ENCODE measurements at regions not wholly inside any gene's neighbourhood (a gene's known extent, or its start where the extent isn't known, plus 50 kb on each side); places are given as distances from the start of the nearest gene placed in this dataset.

- no peak for DNase-seq (ENCODE audit: low spot score)
These were observed 358.4 kb downstream of the BTBD3 start for GRCh38 chr20:12276011-12276673.

GRCh38 chr20:12287575-12287974 is 369.9 kb downstream of the BTBD3 start:
- DNase-seq (ENCODE audit: low spot score), result no peak

- no peak for DNase-seq (ENCODE audit: low spot score)
These were observed 371.8 kb downstream of the BTBD3 start for GRCh38 chr20:12289465-12289864.

GRCh38 chr20:12291386-12291785 is 373.7 kb downstream of the BTBD3 start:
- no peak for DNase-seq (ENCODE audit: low spot score)

- no peak for DNase-seq (ENCODE audit: low spot score)
These were observed 376.2 kb downstream of the BTBD3 start for GRCh38 chr20:12293900-12294299.

GRCh38 chr20:12294678-12295077 is 377.0 kb downstream of the BTBD3 start:
- no peak for DNase-seq (ENCODE audit: low spot score)

GRCh38 chr20:12305188-12305950 is 387.7 kb downstream of the BTBD3 start:
- no peak for DNase-seq (ENCODE audit: low spot score)

GRCh38 chr20:12306107-12306506 is 388.4 kb downstream of the BTBD3 start:
- DNase-seq (ENCODE audit: low spot score), result no peak

GRCh38 chr20:12311094-12311865 is 393.6 kb downstream of the BTBD3 start:
- DNase-seq (ENCODE audit: low spot score), result no peak

- DNase-seq (ENCODE audit: low spot score), result no peak
These were observed 398.0 kb downstream of the BTBD3 start for GRCh38 chr20:12315652-12316051.

GRCh38 chr20:12316794-12317193 is 399.1 kb downstream of the BTBD3 start:
- no peak for DNase-seq (ENCODE audit: low spot score)

- DNase-seq (ENCODE audit: low spot score), result no peak
These were observed 399.7 kb downstream of the BTBD3 start for GRCh38 chr20:12317433-12317832.

- no peak for DNase-seq (ENCODE audit: low spot score)
These were observed 400.4 kb downstream of the BTBD3 start for GRCh38 chr20:12318043-12318442.

- DNase-seq (ENCODE audit: low spot score), result no peak
These were observed 404.0 kb downstream of the BTBD3 start for GRCh38 chr20:12321736-12322135.

- no peak for DNase-seq (ENCODE audit: low spot score)
These were observed 409.5 kb downstream of the BTBD3 start for GRCh38 chr20:12327205-12327604.

- no peak for DNase-seq (ENCODE audit: low spot score)
These were observed 413.5 kb downstream of the BTBD3 start for GRCh38 chr20:12331236-12331635.

GRCh38 chr20:12337601-12338000 is 419.9 kb downstream of the BTBD3 start:
- no peak for DNase-seq (ENCODE audit: low spot score)

- no peak for DNase-seq (ENCODE audit: low spot score)
These were observed 428.3 kb downstream of the BTBD3 start for GRCh38 chr20:12345978-12346377.

GRCh38 chr20:12353842-12354241 is 436.1 kb downstream of the BTBD3 start:
- no peak for DNase-seq (ENCODE audit: low spot score)

GRCh38 chr20:12354725-12355124 is 437.0 kb downstream of the BTBD3 start:
- no peak for DNase-seq (ENCODE audit: low spot score)

GRCh38 chr20:12355185-12355584 is 437.5 kb downstream of the BTBD3 start:
- no peak for DNase-seq (ENCODE audit: low spot score)

GRCh38 chr20:12358006-12358654 is 440.4 kb downstream of the BTBD3 start:
- DNase-seq (ENCODE audit: low spot score), result peak; percentile 46

Measured in H4 (cell line).